Skin epidermis (tissue), 12 donors: ENCODE measurements at regions not wholly inside any gene's neighbourhood (a gene's known extent, or its start where the extent isn't known, plus 50 kb on each side); places are given as distances from the start of the nearest gene placed in this dataset.

ENCODE experiments used
- H3K27ac ChIP-seq, 21 experiments: fragments of 200-600 bp; sonication (generic) in 11 of 21; one replicate each; pipeline ENCODE4 v1.5.0; 2020; ENCODE audit warnings: mild to moderate bottlenecking in 3 of 21, inconsistent platforms in 2 of 21, moderate library complexity in 2 of 21
- H3K4me3 ChIP-seq, 7 experiments: fragments of 200-600 bp; sonication (generic) in 2 of 7; one replicate each; pipeline ENCODE4 v1.5.0; 2020; ENCODE audit warnings: inconsistent platforms in 2 of 7, mild to moderate bottlenecking in 2 of 7, moderate library complexity in 1 of 7

- Histone ChIP-seq H3K4me3 (no peak overlapping the region), H3K27ac (no peak overlapping the region)
These were observed 216.2 kb downstream of the DUSP6 start for GRCh38 chr12:89135976-89136634.

GRCh38 chr12:89134213-89134770, 218.0 kb downstream of the DUSP6 start:
- no peak overlapping the region for H3K4me3 ChIP-seq
- H3K27ac ChIP-seq, result no peak overlapping the region

- Histone ChIP-seq H3K4me3 (no peak overlapping the region), H3K27ac (no peak overlapping the region)
These were observed 223.0 kb downstream of the DUSP6 start for GRCh38 chr12:89129167-89129870.

- H3K4me3 ChIP-seq, result no peak overlapping the region
- H3K27ac ChIP-seq, result no peak overlapping the region
These were observed 225.6 kb downstream of the DUSP6 start for GRCh38 chr12:89126712-89127111.

GRCh38 chr12:89122852-89123251, 229.4 kb downstream of the DUSP6 start:
- no peak overlapping the region for H3K27ac ChIP-seq
- H3K4me3 ChIP-seq, result no peak overlapping the region

GRCh38 chr12:89117448-89118034, 234.8 kb downstream of the DUSP6 start:
- Histone ChIP-seq H3K4me3 (no peak overlapping the region), H3K27ac (no peak overlapping the region)

- no peak overlapping the region for H3K4me3 ChIP-seq
- H3K27ac ChIP-seq, result no peak overlapping the region
These were observed 240.3 kb downstream of the DUSP6 start for GRCh38 chr12:89111964-89112363.

GRCh38 chr12:89108265-89108664, 244.0 kb downstream of the DUSP6 start:
- H3K4me3 ChIP-seq, result no peak overlapping the region
- no peak overlapping the region for H3K27ac ChIP-seq

- H3K27ac ChIP-seq, result no peak overlapping the region
These were observed 245.4 kb downstream of the DUSP6 start for GRCh38 chr12:89106950-89107349.

GRCh38 chr12:89105243-89105642, 247.1 kb downstream of the DUSP6 start:
- no peak overlapping the region for H3K27ac ChIP-seq

More at GRCh38 chr12:89106950-89107349, 245.4 kb downstream of the DUSP6 start:
- no peak overlapping the region for H3K4me3 ChIP-seq

GRCh38 chr12:89103831-89104230, 248.5 kb downstream of the DUSP6 start:
- no peak overlapping the region for H3K27ac ChIP-seq
- no peak overlapping the region for H3K4me3 ChIP-seq

More at GRCh38 chr12:89105243-89105642, 247.1 kb downstream of the DUSP6 start:
- H3K4me3 ChIP-seq, result no peak overlapping the region

GRCh38 chr12:89101440-89101839, 250.9 kb downstream of the DUSP6 start:
- H3K4me3 ChIP-seq, result no peak overlapping the region
- no peak overlapping the region for H3K27ac ChIP-seq

GRCh38 chr12:89098441-89099112, 253.7 kb downstream of the DUSP6 start:
- H3K4me3 ChIP-seq, result no peak overlapping the region
- no peak overlapping the region for H3K27ac ChIP-seq

GRCh38 chr12:89092297-89092696, 260.0 kb downstream of the DUSP6 start:
- Histone ChIP-seq H3K27ac (no peak overlapping the region), H3K4me3 (no peak overlapping the region)

GRCh38 chr12:89091293-89091841, 260.9 kb downstream of the DUSP6 start:
- Histone ChIP-seq H3K4me3 (no peak overlapping the region), H3K27ac (no peak overlapping the region)

GRCh38 chr12:89089264-89089663, 263.0 kb downstream of the DUSP6 start:
- Histone ChIP-seq H3K4me3 (no peak overlapping the region), H3K27ac (no peak overlapping the region)

GRCh38 chr12:89087876-89088275, 264.4 kb downstream of the DUSP6 start:
- no peak overlapping the region for H3K4me3 ChIP-seq
- no peak overlapping the region for H3K27ac ChIP-seq

GRCh38 chr12:89087149-89087825, 265.0 kb downstream of the DUSP6 start:
- H3K27ac ChIP-seq, result no peak overlapping the region

GRCh38 chr12:89085421-89085820, 266.9 kb downstream of the DUSP6 start:
- no peak overlapping the region for H3K27ac ChIP-seq
- H3K4me3 ChIP-seq, result no peak overlapping the region

More at GRCh38 chr12:89087149-89087825, 265.0 kb downstream of the DUSP6 start:
- H3K4me3 ChIP-seq, result no peak overlapping the region
